Right lung (tissue), 2 donors: ENCODE measurements at regions not wholly inside any gene's neighbourhood (a gene's known extent, or its start where the extent isn't known, plus 50 kb on each side); places are given as distances from the start of the nearest gene placed in this dataset.

Experiments used
- DNase-seq, 2 donors: peaks; one replicate each; pipeline ENCODE4 v3.0.0-alpha.2; 2013

GRCh38 chr1:234975941-234976860 is 152.4 kb downstream of the TOMM20 start:
- no peak for DNase-seq

- no peak for DNase-seq
Observed at GRCh38 chr1:234975122-234975940, 153.3 kb downstream of the TOMM20 start.

DNA sequence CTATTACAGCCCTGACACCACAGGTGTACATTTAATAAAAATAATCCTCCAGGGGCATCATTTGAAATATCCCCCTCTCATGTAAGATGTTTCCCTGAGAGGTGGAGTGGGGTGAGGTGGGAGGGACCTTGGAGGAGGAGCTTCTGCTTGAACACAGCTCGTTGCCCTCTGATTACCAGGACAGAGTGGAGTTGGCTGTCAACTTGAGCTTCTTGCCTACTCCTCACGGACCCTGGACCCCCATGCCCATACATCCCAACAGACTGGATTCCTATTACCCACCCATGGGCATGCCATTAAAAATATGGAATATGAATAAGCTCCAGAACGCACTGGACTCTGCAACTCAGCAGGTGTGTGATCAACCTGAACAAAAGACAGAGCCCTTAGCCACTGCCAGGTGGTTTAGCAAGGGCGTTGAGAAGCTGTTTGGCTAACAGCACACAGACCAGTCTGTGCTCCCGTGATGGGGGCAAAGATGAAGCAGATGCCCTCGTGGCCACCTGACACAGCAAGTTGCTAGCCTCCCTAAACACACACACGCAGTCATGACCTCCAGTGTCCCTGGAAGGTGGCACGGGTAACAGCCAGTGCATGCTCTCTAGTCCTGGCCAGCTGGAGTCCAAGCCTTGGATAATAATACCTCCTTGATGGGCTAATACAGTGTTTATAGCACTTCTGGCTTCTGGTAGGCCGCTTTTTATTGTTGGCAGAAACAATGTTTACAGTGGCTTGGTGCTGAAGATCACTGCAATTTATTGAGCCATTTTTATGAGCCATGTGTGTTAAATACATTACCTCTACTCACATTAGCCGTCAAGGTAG is 155.0 kb downstream of the TOMM20 start:
- no peak for DNase-seq

- DNase-seq = no peak
Observed at GRCh38 chr1:234972411-234973191, 156.0 kb downstream of the TOMM20 start.

DNA sequence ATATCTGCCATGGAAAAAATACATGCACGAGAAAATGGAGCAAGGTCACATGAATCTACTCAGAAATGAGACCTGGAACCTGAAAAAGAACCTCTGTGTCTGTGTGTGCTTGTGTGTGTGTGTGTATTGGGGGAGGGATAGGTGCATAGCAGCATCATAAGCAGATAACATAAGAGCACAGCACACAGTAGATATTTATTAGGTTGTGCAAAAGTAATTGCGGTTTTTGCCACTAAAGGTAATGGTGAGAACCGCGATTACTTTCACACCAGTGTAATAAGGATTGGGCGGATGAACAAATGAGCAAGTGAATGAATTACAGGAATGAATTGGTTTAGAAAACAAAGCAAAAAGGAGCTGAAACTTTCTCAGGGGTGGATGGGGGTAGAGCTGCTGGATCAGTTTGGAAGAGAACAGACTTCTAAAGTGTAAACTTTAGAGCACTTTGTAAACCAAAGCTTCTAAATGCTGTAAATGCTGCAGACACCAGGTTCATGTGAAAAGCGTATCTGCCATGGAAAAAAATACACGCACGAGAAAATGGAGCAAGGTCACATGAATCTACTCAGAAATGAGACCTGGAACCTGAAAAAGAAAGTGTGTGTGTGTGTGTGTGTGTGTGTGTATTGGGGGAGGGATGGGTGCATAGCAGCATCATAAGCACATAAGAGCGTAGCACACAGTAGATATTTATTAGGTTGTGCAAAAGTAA is 156.9 kb downstream of the TOMM20 start:
- no peak for DNase-seq

- peak; percentile 87 to 92 for DNase-seq
Observed at GRCh38 chr1:234970731-234971476, 157.7 kb downstream of the TOMM20 start.

GRCh38 chr1:234970401-234970730 is 158.3 kb downstream of the TOMM20 start:
- no peak for DNase-seq

DNA sequence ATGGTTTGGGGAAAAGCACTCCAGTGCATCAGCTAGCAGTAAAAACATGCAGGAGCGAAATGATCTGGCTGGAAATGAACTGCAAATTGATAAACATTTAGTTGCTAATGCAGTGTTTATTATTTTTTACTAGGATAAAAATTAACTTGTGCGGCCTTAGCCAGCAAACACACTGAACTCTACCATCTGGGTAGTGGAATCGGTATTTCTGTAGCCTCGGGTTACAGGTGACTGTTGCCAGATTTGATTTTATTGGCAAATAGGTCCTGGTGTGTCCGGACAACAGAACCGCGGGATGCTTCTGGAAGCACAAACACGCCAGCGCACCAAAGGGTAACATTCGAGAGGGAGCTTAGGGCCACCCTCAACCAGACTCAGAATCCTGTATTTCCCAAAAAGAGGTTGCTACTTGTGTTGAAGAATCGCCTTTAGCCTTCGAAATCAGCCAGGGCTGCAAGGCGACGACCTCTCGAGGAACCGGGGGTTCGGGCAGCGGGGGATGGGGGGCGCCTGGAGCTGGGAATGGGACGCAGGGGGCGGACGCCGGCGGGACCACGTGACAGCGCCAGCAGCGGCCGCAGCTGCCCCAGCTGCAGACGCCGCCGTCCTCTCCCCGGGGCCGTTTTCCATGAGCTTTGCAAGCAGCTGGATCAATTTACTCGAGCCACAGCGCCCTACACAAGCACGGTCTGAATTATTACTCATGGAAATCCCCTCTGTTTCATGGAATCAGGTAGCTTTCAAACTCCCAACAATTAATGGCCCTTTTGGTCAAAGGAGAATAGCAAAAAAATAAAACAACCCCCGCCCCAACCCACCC is 158.8 kb downstream of the TOMM20 start:
- peak in 1 of 2 donors; percentile 70 for DNase-seq

GRCh38 chr1:234969011-234969441 is 159.6 kb downstream of the TOMM20 start:
- DNase-seq = no peak

DNA sequence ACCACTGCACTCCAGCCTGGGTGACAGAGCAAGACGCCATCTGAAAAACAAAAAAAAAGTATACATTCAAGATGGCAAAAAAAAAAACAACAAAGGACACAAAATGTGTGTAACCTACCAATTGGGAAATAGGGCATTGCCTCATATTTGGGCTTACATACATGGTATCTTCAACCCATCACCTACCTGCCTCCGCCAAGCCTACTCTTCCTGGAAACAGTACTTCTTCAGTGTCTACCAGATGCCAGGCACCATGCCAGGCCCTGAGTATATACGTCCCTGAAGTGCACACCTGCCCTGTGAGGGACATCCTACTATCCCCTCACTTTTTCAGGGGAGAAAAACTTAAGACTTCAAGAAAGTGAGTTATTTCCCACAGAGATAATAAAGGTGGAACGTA is 160.2 kb downstream of the TOMM20 start:
- no peak for DNase-seq

DNA sequence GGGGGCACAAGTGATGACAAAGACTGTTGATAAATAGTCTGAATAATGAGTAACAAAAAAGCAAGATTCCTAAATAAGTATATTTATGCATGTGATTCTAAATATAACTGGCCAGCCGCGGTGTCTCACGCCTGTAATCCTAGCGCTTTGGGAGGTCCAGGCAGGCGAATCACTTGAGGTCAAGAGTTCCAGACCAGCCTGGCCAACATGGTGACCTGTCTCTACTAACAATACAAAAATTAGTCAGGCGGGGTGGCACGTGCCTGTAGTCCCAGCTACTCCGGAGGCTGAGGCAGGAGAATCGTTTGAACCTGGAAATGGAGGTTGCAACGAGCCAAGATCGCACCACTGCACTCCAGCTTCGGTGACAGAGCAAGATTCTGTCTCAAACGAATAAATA is 161.5 kb downstream of the TOMM20 start:
- no peak for DNase-seq

- DNase-seq = no peak
Observed at GRCh38 chr1:234965111-234965510, 163.5 kb downstream of the TOMM20 start.

- no peak for DNase-seq
Observed at GRCh38 chr1:234963904-234964702, 164.5 kb downstream of the TOMM20 start.

GRCh38 chr1:234963180-234963903 is 165.3 kb downstream of the TOMM20 start:
- DNase-seq = no peak

- DNase-seq = no peak
Observed at GRCh38 chr1:234962340-234962989, 166.2 kb downstream of the TOMM20 start.

DNA sequence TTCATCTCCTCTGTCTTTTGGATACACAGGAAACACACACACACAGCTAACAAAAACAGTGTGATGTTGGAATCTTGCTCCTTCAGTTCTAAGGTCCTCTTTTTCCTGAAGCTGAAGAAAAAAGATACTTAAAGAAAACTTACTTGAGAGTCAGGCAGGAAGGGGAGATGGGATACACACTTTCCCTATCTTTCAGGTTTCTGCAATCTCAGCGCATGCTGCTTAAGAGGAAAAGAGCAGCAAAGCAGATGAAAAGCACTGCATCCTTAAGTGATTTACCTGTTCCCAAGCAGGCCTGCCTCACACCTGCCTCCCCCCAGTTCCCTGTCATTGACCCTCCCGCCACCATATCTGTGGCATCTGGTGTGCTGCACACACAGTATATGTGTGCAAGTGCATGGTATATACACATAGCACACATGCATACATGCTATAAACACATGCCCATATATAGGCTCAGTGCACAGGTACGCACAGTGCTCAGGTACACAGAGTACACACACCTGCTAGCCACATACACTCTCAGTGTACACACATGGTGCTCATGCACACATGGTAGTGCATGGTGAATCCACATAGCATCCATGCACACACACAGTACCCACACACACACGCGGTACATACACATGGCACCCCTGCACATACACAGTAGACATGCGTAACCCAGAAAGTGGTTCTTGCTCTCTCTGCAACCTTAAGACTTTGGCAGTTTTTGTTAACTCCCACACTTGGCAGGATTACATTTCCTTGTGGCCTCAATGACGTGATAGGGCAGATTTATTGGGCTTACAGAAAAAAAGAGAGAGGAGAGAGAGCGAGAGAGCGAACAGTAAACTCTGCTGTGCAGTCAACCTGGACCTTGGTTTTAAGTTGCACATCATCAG is 166.9 kb downstream of the TOMM20 start:
- no peak for DNase-seq
